ENCODE measurements at regions not wholly inside any gene's neighbourhood (a gene's known extent, or its start where the extent isn't known, plus 50 kb on each side); places are given as distances from the start of the nearest gene placed in this dataset.

- DNase-seq (ENCODE audit: low spot score) = no peak
Measured at GRCh38 chr13:109977212-109977968, 191.0 kb upstream of the IRS2 start.

GRCh38 chr13:109976206-109976997, 190.0 kb upstream of the IRS2 start:
- no peak for DNase-seq (ENCODE audit: low spot score)

- DNase-seq (ENCODE audit: low spot score) = no peak
Measured at GRCh38 chr13:109974354-109974753, 188.0 kb upstream of the IRS2 start.

- no peak for DNase-seq (ENCODE audit: low spot score)
Measured at GRCh38 chr13:109973279-109973678, 186.9 kb upstream of the IRS2 start.

GRCh38 chr13:109971456-109972090, 185.2 kb upstream of the IRS2 start:
- no peak for DNase-seq (ENCODE audit: low spot score)

- DNase-seq (ENCODE audit: low spot score) = no peak
Measured at GRCh38 chr13:109971006-109971405, 184.6 kb upstream of the IRS2 start.

- DNase-seq (ENCODE audit: low spot score) = no peak
Measured at GRCh38 chr13:109968876-109969577, 182.6 kb upstream of the IRS2 start.

GRCh38 chr13:109963960-109964563, 177.7 kb upstream of the IRS2 start:
- no peak for DNase-seq (ENCODE audit: low spot score)

GRCh38 chr13:109963384-109963783, 177.0 kb upstream of the IRS2 start:
- no peak for DNase-seq (ENCODE audit: low spot score)

- DNase-seq (ENCODE audit: low spot score) = no peak
Measured at GRCh38 chr13:109959903-109960302, 173.5 kb upstream of the IRS2 start.

GRCh38 chr13:109957875-109958274, 171.5 kb upstream of the IRS2 start:
- no peak for DNase-seq (ENCODE audit: low spot score)

- no peak for DNase-seq (ENCODE audit: low spot score)
Measured at GRCh38 chr13:109955598-109955997, 169.2 kb upstream of the IRS2 start.

- DNase-seq (ENCODE audit: low spot score) = no peak
Measured at GRCh38 chr13:109954441-109954840, 168.1 kb upstream of the IRS2 start.

- DNase-seq (ENCODE audit: low spot score) = no peak
Measured at GRCh38 chr13:109951491-109951890, 165.1 kb upstream of the IRS2 start.

- DNase-seq (ENCODE audit: low spot score) = no peak
Measured at GRCh38 chr13:109949397-109949796, 163.0 kb upstream of the IRS2 start.

GRCh38 chr13:109947006-109947405, 160.6 kb upstream of the IRS2 start:
- DNase-seq (ENCODE audit: low spot score) = no peak

- DNase-seq (ENCODE audit: low spot score) = no peak
Measured at GRCh38 chr13:109945206-109945960, 159.0 kb upstream of the IRS2 start.

GRCh38 chr13:109941951-109942350, 155.6 kb upstream of the IRS2 start:
- DNase-seq (ENCODE audit: low spot score) = no peak

GRCh38 chr13:109941221-109941620, 154.8 kb upstream of the IRS2 start:
- no peak for DNase-seq (ENCODE audit: low spot score)

GRCh38 chr13:109940637-109941036, 154.3 kb upstream of the IRS2 start:
- DNase-seq (ENCODE audit: low spot score) = no peak

- no peak for DNase-seq (ENCODE audit: low spot score)
Measured at GRCh38 chr13:109939838-109940237, 153.5 kb upstream of the IRS2 start.
